ENCODE measurements at regions not wholly inside any gene's neighbourhood (a gene's known extent, or its start where the extent isn't known, plus 50 kb on each side); places are given as distances from the start of the nearest gene placed in this dataset.

GRCh38 chr16:73106329-73107034, 58.6 kb upstream of the ZFHX3 start:
- H2BK12ac ChIP-seq (ENCODE audit: low read depth, low read length), result no peak overlapping the region
- H3K79me2 ChIP-seq (ENCODE audit: control insufficient read depth in 1 of 2, insufficient read depth in 2 of 2, low read length in 2 of 2), result no peaks in the 10 kb centered on the region
- H2BK15ac ChIP-seq (ENCODE audit: low read length), result no peak overlapping the region
- no peak overlapping the region for H2BK20ac ChIP-seq (ENCODE audit: low read length)
- H3K4me3 ChIP-seq (ENCODE audit: extremely low read depth in 1 of 4, insufficient read depth in 2 of 4, low read depth in 3 of 4, low read length in 4 of 4), result no peak overlapping the region
- no peak overlapping the region for H4K5ac ChIP-seq (ENCODE audit: insufficient read length, low read depth, low read length)
- H3K27me3 ChIP-seq (replicated peaks in 1 of 4; ENCODE audit: control insufficient read depth in 3 of 4, extremely low read depth in 1 of 4, insufficient read depth in 3 of 4, low read length in 3 of 4), result no peaks in the 10 kb centered on the region
- H2BK5ac ChIP-seq (ENCODE audit: low read depth, low read length), result no peak overlapping the region
- H3K4ac ChIP-seq (replicated peaks; ENCODE audit: insufficient read length, low read depth, low read length), result no peak overlapping the region
- no peak overlapping the region for H3K4me2 ChIP-seq (ENCODE audit: insufficient read depth in 1 of 2, low read depth in 2 of 2, low read length in 2 of 2)
- H3K18ac ChIP-seq (ENCODE audit: extremely low read depth, low read length), result no peak overlapping the region
- DNase-seq (ENCODE audit: low read depth in 1 of 2, low spot score in 2 of 2), result no peak
- H3K27ac ChIP-seq (ENCODE audit: low read depth, low read length), result no peak overlapping the region
- no peak overlapping the region for H4K91ac ChIP-seq (replicated peaks; ENCODE audit: insufficient read length, low read length)
- TF ChIP-seq ATF3 (IDR thresholded peaks at IDR 0.05; ENCODE audit: insufficient read depth, low read depth, low read length), result no peak
- no peak for TF ChIP-seq MAX (IDR thresholded peaks at IDR 0.05)
- TF ChIP-seq RXRA (IDR thresholded peaks at IDR 0.05; ENCODE audit: insufficient read depth, low read depth, low read length), result no peak
- TF ChIP-seq SIX5 (IDR thresholded peaks at IDR 0.05; ENCODE audit: low read depth, low read length), result no peak
- no peak for TF ChIP-seq CTCF (IDR thresholded peaks at IDR 0.05; ENCODE audit: control extremely low read depth in 1 of 3, insufficient read depth in 1 of 3, low read depth in 1 of 3, low read length in 3 of 3)
- H3K56ac ChIP-seq (replicated peaks; ENCODE audit: insufficient read length, low read depth, low read length), result no peak overlapping the region
- H2AK5ac ChIP-seq (ENCODE audit: low read depth, low read length), result no peak overlapping the region
- no peaks in the 10 kb centered on the region for H4K20me1 ChIP-seq (replicated peaks in 1 of 2; ENCODE audit: control insufficient read depth in 1 of 2, insufficient read depth in 2 of 2, low read length in 2 of 2)
- no peak overlapping the region for H3K23ac ChIP-seq (ENCODE audit: insufficient read length)
- no peak overlapping the region for H4K8ac ChIP-seq (ENCODE audit: extremely low read depth, insufficient read depth, low read length)
- FAIRE-seq, result no peak
- H3K9me3 ChIP-seq (ENCODE audit: insufficient read depth in 2 of 2, low read depth in 1 of 2, low read length in 1 of 2), result no peaks in the 10 kb centered on the region
- WGBS, 2 experiments (ENCODE audit: extremely low coverage in 1 of 2, insufficient coverage in 1 of 2, insufficient read length in 1 of 2, insufficient replicate concordance in 2 of 2, low coverage in 1 of 2, low lambda C conversion rate in 2 of 2, missing lambda C conversion rate in 1 of 2), result 83% methylated on average over 6 of the region's 6 CpGs; no CpG with 5 or more reads in 1 of the 2 experiments
- ChIA-PET CTCF (ENCODE audit: partially characterized antibody) (no interaction called here), POLR2A (ENCODE audit: partially characterized antibody) (no interaction called here)
- no peak overlapping the region for H3K14ac ChIP-seq (ENCODE audit: insufficient read length)
- H3K4me1 ChIP-seq (replicated peaks in 1 of 4; ENCODE audit: control insufficient read depth in 3 of 4, insufficient read depth in 4 of 4, low read length in 3 of 4), result no peaks in the 10 kb centered on the region
- no peaks in the 10 kb centered on the region for H3K79me1 ChIP-seq (ENCODE audit: low read depth, low read length)
- no peak overlapping the region for H2BK120ac ChIP-seq (replicated peaks; ENCODE audit: low read depth, low read length)
- no peaks in the 10 kb centered on the region for H3K23me2 ChIP-seq (ENCODE audit: low read depth, low read length)
- no peaks in the 10 kb centered on the region for H3K36me3 ChIP-seq (ENCODE audit: control insufficient read depth in 2 of 4, insufficient read depth in 4 of 4, low read length in 3 of 4)
- H2AFZ ChIP-seq (ENCODE audit: low read length), result no peak overlapping the region
- H3K9ac ChIP-seq (replicated peaks in 1 of 4; ENCODE audit: extremely low read depth in 1 of 4, low read depth in 3 of 4, low read length in 3 of 4), result no peak overlapping the region

All from H1 (cell line).